GM19238 (cell line): ENCODE measurements at regions not wholly inside any gene's neighbourhood (a gene's known extent, or its start where the extent isn't known, plus 50 kb on each side); places are given as distances from the start of the nearest gene placed in this dataset.
"Not testable (repeated sequence)": the region's sequence is repeated elsewhere in the genome, so short reads cannot be mapped to it uniquely, and the experiment has no call there.

Source experiments
- DNase-seq: peaks from one replicate; pipeline ENCODE4 v3.0.0; 2011; ENCODE audit warnings: low spot score; ENCODE audit not compliant: insufficient read length

GRCh38 chr7:138366676-138367075, 93.4 kb upstream of the TRIM24 start:
- not testable (repeated sequence) for DNase-seq

- no peak for DNase-seq
These were observed 90.3 kb upstream of the TRIM24 start for GRCh38 chr7:138369797-138370196.

- no peak for DNase-seq
These were observed 89.1 kb upstream of the TRIM24 start for GRCh38 chr7:138370956-138371355.

- no peak for DNase-seq
These were observed 85.9 kb upstream of the TRIM24 start for GRCh38 chr7:138374119-138374693.

- no peak for DNase-seq
These were observed 82.8 kb upstream of the TRIM24 start for GRCh38 chr7:138377306-138377705.

- DNase-seq = no peak
These were observed 81.1 kb upstream of the TRIM24 start for GRCh38 chr7:138378741-138379559.

- DNase-seq = no peak
These were observed 77.0 kb upstream of the TRIM24 start for GRCh38 chr7:138382862-138383565.

- no peak for DNase-seq
These were observed 73.2 kb upstream of the TRIM24 start for GRCh38 chr7:138386821-138387220.

- DNase-seq = no peak
These were observed 72.1 kb upstream of the TRIM24 start for GRCh38 chr7:138387755-138388475.

GRCh38 chr7:138388673-138389491, 71.2 kb upstream of the TRIM24 start:
- no peak for DNase-seq

- no peak for DNase-seq
These were observed 64.3 kb upstream of the TRIM24 start for GRCh38 chr7:138395763-138396162.

GRCh38 chr7:138396251-138397070, 63.6 kb upstream of the TRIM24 start:
- peak; percentile 38 for DNase-seq

- DNase-seq = not testable (repeated sequence)
These were observed 63.0 kb upstream of the TRIM24 start for GRCh38 chr7:138397071-138397433.

GRCh38 chr7:138398857-138399256, 61.2 kb upstream of the TRIM24 start:
- DNase-seq = no peak

- no peak for DNase-seq
These were observed 59.6 kb upstream of the TRIM24 start for GRCh38 chr7:138400400-138400886.

GRCh38 chr7:138402749-138403148, 57.3 kb upstream of the TRIM24 start:
- DNase-seq = no peak

- DNase-seq = no peak
These were observed 54.6 kb upstream of the TRIM24 start for GRCh38 chr7:138405496-138405895.

- DNase-seq = no peak
These were observed 52.3 kb upstream of the TRIM24 start for GRCh38 chr7:138407792-138408191.
